Fibroblast of skin of left quadriceps (primary cell): ENCODE measurements at regions not wholly inside any gene's neighbourhood (a gene's known extent, or its start where the extent isn't known, plus 50 kb on each side); places are given as distances from the start of the nearest gene placed in this dataset.
"Not testable (repeated sequence)": the region's sequence is repeated elsewhere in the genome, so short reads cannot be mapped to it uniquely, and the experiment has no call there.

Experiments used
- DNase-seq, 2 experiments: peaks; one replicate each; pipeline ENCODE4 v3.0.0-alpha.2; 2013; ENCODE audit warnings: low read depth in 2 of 2

GRCh38 chr9:134530724-134531123 lies 110.9 kb upstream of the COL5A1 start:
- no peak for DNase-seq

GRCh38 chr9:134531220-134531970 lies 110.2 kb upstream of the COL5A1 start:
- DNase-seq: no peak

- no peak for DNase-seq
Measured at GRCh38 chr9:134532084-134532483, 109.5 kb upstream of the COL5A1 start.

GRCh38 chr9:134532661-134533060 lies 108.9 kb upstream of the COL5A1 start:
- DNase-seq: not testable (repeated sequence)

- no peak for DNase-seq
Measured at GRCh38 chr9:134533850-134534588, 107.6 kb upstream of the COL5A1 start.

GRCh38 chr9:134534661-134535080 lies 106.9 kb upstream of the COL5A1 start:
- DNase-seq: no peak

GRCh38 chr9:134535171-134535570 lies 106.4 kb upstream of the COL5A1 start:
- no peak for DNase-seq

GRCh38 chr9:134536101-134536900 lies 105.3 kb upstream of the COL5A1 start:
- peak; percentile 65 to 69 for DNase-seq

- no peak for DNase-seq
Measured at GRCh38 chr9:134536931-134537330, 104.7 kb upstream of the COL5A1 start.

GRCh38 chr9:134537951-134538641 lies 103.5 kb upstream of the COL5A1 start:
- no peak for DNase-seq

- peak; percentile 71 to 73 for DNase-seq
Measured at GRCh38 chr9:134538856-134539566, 102.6 kb upstream of the COL5A1 start.

GRCh38 chr9:134539586-134540194 lies 101.9 kb upstream of the COL5A1 start:
- no peak for DNase-seq

- no peak for DNase-seq
Measured at GRCh38 chr9:134540276-134541096, 101.1 kb upstream of the COL5A1 start.

GRCh38 chr9:134541097-134541747 lies 100.4 kb upstream of the COL5A1 start:
- no peak for DNase-seq

- peak in 1 of 2 experiments; percentile 42 for DNase-seq
Measured at GRCh38 chr9:134544388-134545214, 97.0 kb upstream of the COL5A1 start.

GRCh38 chr9:134545215-134545542 lies 96.4 kb upstream of the COL5A1 start:
- no peak for DNase-seq

GRCh38 chr9:134545543-134546245 lies 95.9 kb upstream of the COL5A1 start:
- peak; percentile 84 to 87 for DNase-seq

GRCh38 chr9:134546246-134546731 lies 95.3 kb upstream of the COL5A1 start:
- DNase-seq: peak; percentile 92 to 93
